GM21423 (cell line): ENCODE measurements at regions not wholly inside any gene's neighbourhood (a gene's known extent, or its start where the extent isn't known, plus 50 kb on each side); places are given as distances from the start of the nearest gene placed in this dataset.
A peak's percentile ranks its signal among the peaks of the same experiment; 100 is the strongest.

Experiments used
- ATAC-seq: cut with Tn5 transposase; IDR thresholded peaks from one replicate; pipeline ENCODE4 v1.9.1; 2021; ENCODE audit warnings: mild to moderate bottlenecking, moderate library complexity; ENCODE audit not compliant: unreplicated experiment

GRCh38 chr14:87547536-87547935, 445.4 kb downstream of the GALC start:
- ATAC-seq: no peak

- no peak for ATAC-seq
Observed at GRCh38 chr14:87542288-87542687, 450.7 kb downstream of the GALC start.

- ATAC-seq: no peak
Observed at GRCh38 chr14:87540339-87540738, 452.6 kb downstream of the GALC start.

- ATAC-seq: no peak
Observed at GRCh38 chr14:87529081-87529480, 463.9 kb downstream of the GALC start.

- no peak for ATAC-seq
Observed at GRCh38 chr14:87526731-87527130, 466.3 kb downstream of the GALC start.

- ATAC-seq: no peak
Observed at GRCh38 chr14:87524011-87524410, 469.0 kb downstream of the GALC start.

GRCh38 chr14:87522575-87522974, 470.4 kb downstream of the GALC start:
- no peak for ATAC-seq

GRCh38 chr14:87508333-87508732, 484.6 kb downstream of the GALC start:
- ATAC-seq: no peak

GRCh38 chr14:87503711-87504110, 489.3 kb downstream of the GALC start:
- no peak for ATAC-seq

- no peak for ATAC-seq
Observed at GRCh38 chr14:87497301-87497700, 495.7 kb downstream of the GALC start.

GRCh38 chr14:87494010-87494409, 499.0 kb downstream of the GALC start:
- ATAC-seq: no peak

- no peak for ATAC-seq
Observed at GRCh38 chr14:87492561-87492960, 500.4 kb downstream of the GALC start.

GRCh38 chr14:87491816-87492215, 501.2 kb downstream of the GALC start:
- no peak for ATAC-seq

GRCh38 chr14:87489196-87489819, 503.7 kb downstream of the GALC start:
- ATAC-seq: no peak

- ATAC-seq: no peak
Observed at GRCh38 chr14:87483271-87484260, 509.4 kb downstream of the GALC start.

- ATAC-seq: no peak
Observed at GRCh38 chr14:87468531-87468930, 524.5 kb downstream of the GALC start.

GRCh38 chr14:87467578-87467977, 525.4 kb downstream of the GALC start:
- ATAC-seq: no peak

- ATAC-seq: no peak
Observed at GRCh38 chr14:87465770-87466169, 527.2 kb downstream of the GALC start.

GRCh38 chr14:87461704-87462103, 531.3 kb downstream of the GALC start:
- ATAC-seq: no peak

- peak; percentile 53 for ATAC-seq
Observed at GRCh38 chr14:87457720-87458119, 535.3 kb downstream of the GALC start.

GRCh38 chr14:87450193-87450592, 542.8 kb downstream of the GALC start:
- ATAC-seq: no peak

GRCh38 chr14:87449016-87449415, 544.0 kb downstream of the GALC start:
- ATAC-seq: no peak
